ENCODE measurements at regions not wholly inside any gene's neighbourhood (a gene's known extent, or its start where the extent isn't known, plus 50 kb on each side); places are given as distances from the start of the nearest gene placed in this dataset.

DNA sequence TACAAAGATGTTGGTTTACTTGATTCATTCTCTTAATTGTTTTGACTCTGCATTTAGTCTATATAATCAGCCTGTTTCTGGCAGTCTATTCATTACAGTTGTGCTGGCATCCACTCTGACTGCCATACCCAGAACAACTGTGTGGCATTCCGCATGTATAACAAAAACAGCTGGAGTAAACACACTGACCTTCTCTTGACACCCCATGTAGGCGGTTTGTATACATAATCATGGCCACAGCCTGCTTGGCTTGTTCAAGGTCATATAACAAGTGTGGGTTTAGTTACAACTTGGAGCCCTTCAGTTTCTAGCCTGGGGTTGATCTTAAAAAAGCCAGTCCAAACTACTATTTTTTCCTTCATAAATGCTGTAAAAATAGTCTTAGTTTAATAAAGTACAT lies 70.9 kb downstream of the MBL2 start:
- TF ChIP-seq, protein P1, sequence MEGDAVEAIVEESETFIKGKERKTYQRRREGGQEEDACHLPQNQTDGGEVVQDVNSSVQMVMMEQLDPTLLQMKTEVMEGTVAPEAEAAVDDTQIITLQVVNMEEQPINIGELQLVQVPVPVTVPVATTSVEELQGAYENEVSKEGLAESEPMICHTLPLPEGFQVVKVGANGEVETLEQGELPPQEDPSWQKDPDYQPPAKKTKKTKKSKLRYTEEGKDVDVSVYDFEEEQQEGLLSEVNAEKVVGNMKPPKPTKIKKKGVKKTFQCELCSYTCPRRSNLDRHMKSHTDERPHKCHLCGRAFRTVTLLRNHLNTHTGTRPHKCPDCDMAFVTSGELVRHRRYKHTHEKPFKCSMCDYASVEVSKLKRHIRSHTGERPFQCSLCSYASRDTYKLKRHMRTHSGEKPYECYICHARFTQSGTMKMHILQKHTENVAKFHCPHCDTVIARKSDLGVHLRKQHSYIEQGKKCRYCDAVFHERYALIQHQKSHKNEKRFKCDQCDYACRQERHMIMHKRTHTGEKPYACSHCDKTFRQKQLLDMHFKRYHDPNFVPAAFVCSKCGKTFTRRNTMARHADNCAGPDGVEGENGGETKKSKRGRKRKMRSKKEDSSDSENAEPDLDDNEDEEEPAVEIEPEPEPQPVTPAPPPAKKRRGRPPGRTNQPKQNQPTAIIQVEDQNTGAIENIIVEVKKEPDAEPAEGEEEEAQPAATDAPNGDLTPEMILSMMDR (conservative IDR thresholded peaks at IDR 0.05; ENCODE audit: low read depth, low read length) = no peak
- TF ChIP-seq POLR2A (IDR thresholded peaks at IDR 0.05; ENCODE audit: low read depth, low read length) = no peak
- no peak for TF ChIP-seq RAD21 (IDR thresholded peaks at IDR 0.05; ENCODE audit: low read length)
- TF ChIP-seq CEBPB (IDR thresholded peaks at IDR 0.05; ENCODE audit: low read depth, low read length) = no peak
- TF ChIP-seq RCOR1 (IDR thresholded peaks at IDR 0.05; ENCODE audit: insufficient replicate concordance, low read length) = no peak
- TF ChIP-seq FOS (IDR thresholded peaks at IDR 0.05; ENCODE audit: low read depth, low read length) = no peak
- TF ChIP-seq, protein P2, sequence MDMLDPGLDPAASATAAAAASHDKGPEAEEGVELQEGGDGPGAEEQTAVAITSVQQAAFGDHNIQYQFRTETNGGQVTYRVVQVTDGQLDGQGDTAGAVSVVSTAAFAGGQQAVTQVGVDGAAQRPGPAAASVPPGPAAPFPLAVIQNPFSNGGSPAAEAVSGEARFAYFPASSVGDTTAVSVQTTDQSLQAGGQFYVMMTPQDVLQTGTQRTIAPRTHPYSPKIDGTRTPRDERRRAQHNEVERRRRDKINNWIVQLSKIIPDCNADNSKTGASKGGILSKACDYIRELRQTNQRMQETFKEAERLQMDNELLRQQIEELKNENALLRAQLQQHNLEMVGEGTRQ (IDR thresholded peaks at IDR 0.05; ENCODE audit: low read depth, low read length) = no peak

Measured in IMR-90 (cell line).